OCI-M1 (cell line): ENCODE measurements at regions not wholly inside any gene's neighbourhood (a gene's known extent, or its start where the extent isn't known, plus 50 kb on each side); places are given as distances from the start of the nearest gene placed in this dataset.
"Not testable (repeated sequence)": the region's sequence is repeated elsewhere in the genome, so short reads cannot be mapped to it uniquely, and the experiment has no call there.

Experiments used
- DNase-seq: peaks from one replicate; lab custom pipeline; 2025; lab: John Stamatoyannopoulos, UW

GRCh38 chr2:175356901-175357300, 175.4 kb upstream of the ATP5MC3 start:
- no peak for DNase-seq

GRCh38 chr2:175355246-175355645, 173.7 kb upstream of the ATP5MC3 start:
- DNase-seq: no peak

- no peak for DNase-seq
Observed at GRCh38 chr2:175353275-175353674, 171.8 kb upstream of the ATP5MC3 start.

DNA sequence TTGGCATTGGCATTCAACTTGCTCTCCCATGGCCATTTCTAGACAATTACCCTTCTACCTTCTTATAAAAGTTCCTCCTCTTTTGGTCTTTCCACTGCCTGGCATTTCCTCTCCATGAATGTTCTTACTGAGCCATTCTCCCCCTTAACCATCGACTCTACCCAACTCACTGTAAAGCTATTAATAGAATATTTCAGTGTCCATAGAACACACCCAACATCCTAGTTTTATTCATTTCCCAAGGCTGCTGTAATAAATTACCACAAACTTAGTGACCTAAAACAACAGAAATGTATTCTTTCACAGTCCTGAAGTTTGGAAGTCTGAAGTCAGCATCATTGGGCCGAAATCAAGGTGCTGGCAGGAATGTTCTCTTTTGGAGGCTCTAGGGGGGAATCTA, 170.0 kb upstream of the ATP5MC3 start:
- DNase-seq: no peak

- DNase-seq: no peak
Observed at GRCh38 chr2:175350105-175350504, 168.6 kb upstream of the ATP5MC3 start.

DNA sequence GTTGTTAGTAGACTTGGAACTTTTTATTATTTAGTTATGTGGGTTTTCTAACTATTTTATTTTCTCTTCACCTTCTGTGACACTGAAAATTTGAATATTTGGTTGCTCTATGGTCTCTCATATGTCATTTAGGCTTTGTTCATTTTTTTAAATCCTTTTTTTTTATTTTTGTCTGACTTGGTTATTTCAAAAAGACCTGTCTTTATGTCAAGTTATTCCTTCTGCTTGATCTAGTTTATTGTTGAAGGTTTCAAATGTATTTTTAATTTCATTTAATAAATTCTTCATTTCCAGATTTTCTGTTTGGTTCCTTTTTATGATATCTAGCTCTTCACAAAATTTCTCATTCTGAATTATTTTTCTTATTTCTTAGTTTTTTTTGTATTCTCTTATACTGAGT, 160.6 kb upstream of the ATP5MC3 start:
- DNase-seq: peak; percentile 6

DNA sequence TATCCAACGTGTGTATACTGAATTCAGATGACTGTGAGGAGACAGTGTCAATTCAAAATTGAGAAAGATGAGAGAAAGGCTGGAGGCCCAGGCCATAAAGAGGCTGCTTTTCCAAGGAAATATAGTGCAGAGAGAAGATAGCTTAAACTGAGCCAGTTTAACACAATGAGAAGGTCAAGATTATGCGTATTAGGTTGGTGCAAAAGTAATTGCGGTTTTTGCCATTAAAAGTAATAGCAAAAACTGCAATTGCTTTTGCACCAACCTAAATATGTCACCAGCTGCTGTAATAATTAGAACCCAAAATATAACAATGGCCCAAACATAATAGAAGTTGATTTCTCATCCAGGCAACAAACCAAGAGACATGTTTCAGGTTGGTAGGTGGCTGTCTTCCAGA, 148.7 kb upstream of the ATP5MC3 start:
- no peak for DNase-seq

DNA sequence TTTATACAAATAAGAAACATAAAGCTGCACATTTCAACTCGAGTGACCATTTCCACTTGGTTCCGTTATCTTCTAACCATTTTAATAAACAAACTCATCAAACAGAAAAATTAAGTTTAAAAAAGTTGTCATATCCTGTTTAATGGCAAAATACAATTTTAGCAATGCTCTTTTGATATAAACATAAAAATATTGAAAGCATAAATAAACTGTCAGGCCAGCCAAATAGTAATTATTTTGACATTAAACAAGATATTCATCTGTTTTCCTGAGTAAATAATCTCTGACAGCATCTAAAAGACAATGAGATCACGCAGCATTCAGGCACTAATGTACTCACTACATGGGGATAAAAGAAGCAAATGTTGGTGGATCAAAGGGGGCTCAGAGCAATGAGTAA, 145.3 kb upstream of the ATP5MC3 start:
- no peak for DNase-seq

- DNase-seq: not testable (repeated sequence)
Observed at GRCh38 chr2:175326164-175326563, 144.7 kb upstream of the ATP5MC3 start.

- DNase-seq: no peak
Observed at GRCh38 chr2:175323162-175323561, 141.7 kb upstream of the ATP5MC3 start.

- DNase-seq: no peak
Observed at GRCh38 chr2:175318542-175318941, 137.0 kb upstream of the ATP5MC3 start.

- DNase-seq: no peak
Observed at GRCh38 chr2:175317751-175318150, 136.2 kb upstream of the ATP5MC3 start.

GRCh38 chr2:175312137-175312536, 130.6 kb upstream of the ATP5MC3 start:
- DNase-seq: peak; percentile 79

- DNase-seq: no peak
Observed at GRCh38 chr2:175310813-175311504, 129.4 kb upstream of the ATP5MC3 start.

DNA sequence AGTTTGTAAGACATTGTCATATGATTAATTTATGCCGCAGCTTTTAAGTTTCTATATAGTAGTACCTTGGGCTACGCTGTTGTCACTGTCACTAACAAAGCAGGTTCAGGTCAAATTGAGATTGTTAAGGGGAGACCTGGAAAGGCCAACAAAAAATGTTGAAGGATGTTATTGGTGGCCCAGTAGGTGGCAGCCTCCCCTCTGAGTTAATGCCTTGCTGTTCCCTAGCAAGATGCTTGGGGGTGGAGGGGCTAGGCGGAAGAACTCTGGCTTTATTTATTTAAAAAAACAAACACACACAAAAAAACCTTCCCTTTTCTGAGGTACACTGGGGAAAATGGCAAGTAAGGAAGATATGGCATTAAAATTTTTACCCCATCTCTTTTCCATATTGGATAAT, 128.3 kb upstream of the ATP5MC3 start:
- peak; percentile 73 for DNase-seq

GRCh38 chr2:175308005-175308404, 126.5 kb upstream of the ATP5MC3 start:
- no peak for DNase-seq

GRCh38 chr2:175304541-175304940, 123.0 kb upstream of the ATP5MC3 start:
- DNase-seq: no peak

DNA sequence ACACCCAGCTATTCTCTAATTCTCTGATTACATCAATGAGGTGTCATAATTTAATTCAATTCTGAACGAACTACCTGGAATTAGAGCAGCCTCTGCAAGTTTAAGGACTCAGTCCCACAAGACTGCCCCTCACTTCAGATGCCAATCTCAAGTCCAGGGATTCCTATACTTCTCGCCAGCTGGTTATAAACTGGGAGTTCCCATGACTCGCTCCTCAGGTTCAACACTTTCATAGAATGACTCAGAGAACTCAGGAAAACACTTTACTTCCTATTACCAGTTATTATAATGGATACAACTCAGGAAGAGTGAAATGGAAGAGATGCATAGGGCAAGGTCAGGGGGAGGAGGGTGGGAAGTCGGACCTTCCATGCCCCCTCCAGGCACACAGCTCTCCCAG, 112.3 kb upstream of the ATP5MC3 start:
- DNase-seq: no peak

GRCh38 chr2:175293195-175293594, 111.7 kb upstream of the ATP5MC3 start:
- no peak for DNase-seq

DNA sequence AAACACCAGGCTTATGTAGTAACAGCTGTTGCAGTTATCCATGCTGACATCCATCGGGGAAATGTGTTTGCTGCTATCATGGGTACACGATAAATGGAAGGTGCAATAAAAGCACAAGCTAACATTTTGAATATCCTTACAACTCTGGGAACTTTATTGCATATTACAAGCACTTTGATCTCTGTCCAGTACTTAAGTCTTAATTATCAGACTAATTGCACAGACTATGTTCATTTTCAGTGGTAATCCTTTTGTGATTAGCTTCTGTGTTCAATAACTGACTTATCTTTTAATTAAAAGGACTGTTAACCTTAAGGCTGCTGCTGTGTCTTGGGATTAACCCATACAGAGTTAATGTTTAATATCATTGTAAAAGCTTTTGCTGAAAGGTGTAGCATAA, 101.4 kb upstream of the ATP5MC3 start:
- DNase-seq: no peak

DNA sequence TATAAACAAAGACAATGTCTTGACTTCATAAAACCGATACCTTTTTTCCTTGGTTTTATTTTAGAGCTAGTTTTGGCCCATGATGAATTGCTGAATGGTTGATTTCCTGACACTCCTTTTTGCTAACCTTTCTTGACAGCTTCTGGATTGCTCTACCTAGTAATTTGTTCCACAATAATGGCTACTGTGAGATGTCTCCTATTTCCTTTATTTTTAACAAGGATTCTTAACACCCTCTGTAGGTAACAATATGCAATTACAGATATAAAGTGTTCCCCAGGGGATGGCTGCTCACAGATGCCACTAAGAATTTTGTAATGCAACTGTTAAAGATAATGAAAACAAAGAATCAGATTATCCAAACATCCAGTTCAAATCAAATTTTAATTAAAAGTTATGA, 100.8 kb upstream of the ATP5MC3 start:
- DNase-seq: peak; percentile 67

DNA sequence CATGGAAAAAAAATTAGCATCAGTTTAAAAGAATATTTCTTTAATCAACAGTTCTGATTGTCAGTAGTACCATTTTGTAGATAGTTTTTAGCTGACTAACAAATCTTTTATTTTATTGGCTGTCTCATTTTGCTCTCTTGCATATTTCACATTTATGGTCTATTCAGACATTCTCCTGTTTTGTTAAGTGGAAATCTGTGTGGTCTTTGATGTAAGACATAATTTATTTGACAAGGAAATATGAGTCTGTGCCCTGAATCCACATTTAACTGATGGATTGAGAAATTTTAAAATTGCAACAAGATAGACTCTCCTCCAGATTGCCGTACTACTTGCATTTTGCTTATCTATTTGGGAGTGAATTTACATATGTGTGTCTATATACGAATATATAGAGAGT, 96.3 kb upstream of the ATP5MC3 start:
- no peak for DNase-seq

DNA sequence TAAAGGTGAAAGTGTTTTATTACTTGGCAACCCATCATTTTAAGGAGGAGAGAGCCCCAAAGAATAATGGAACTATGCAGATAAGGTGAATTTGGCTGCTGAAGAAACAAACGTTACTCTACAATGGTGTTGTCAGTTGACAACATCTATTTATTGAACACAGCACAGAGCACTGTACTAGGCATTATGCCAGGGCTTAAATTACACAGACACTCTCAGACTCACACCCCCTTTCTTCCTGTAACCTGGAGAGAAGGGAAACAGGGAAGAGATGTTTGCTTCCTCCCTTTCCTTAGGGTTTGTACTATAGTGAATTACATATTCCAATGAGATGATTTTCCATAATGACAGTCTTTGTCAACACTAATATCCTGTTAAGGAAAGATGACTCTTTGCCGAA, 94.0 kb upstream of the ATP5MC3 start:
- DNase-seq: no peak

GRCh38 chr2:175259164-175259563, 77.7 kb upstream of the ATP5MC3 start:
- no peak for DNase-seq
